OCI-LY3 (cell line): ENCODE measurements at regions not wholly inside any gene's neighbourhood (a gene's known extent, or its start where the extent isn't known, plus 50 kb on each side); places are given as distances from the start of the nearest gene placed in this dataset.

Experiments used
- H2AFZ ChIP-seq: fragments of 200-600, 300-600 bp; shearing (Covaris generic); 2 replicates; pipeline ENCODE4 v1.6.0; 2014; ENCODE audit warnings: antibody characterized with exemption, low read depth, low read length
- H3K27ac ChIP-seq: fragments of 200-600, 300-600 bp; sonication (generic); 2 replicates; pipeline ENCODE4 v1.5.1; 2014; ENCODE audit warnings: mild to moderate bottlenecking, low read length, moderate library complexity, mixed read lengths
- H3K27me3 ChIP-seq: fragments of 200-600, 300-600 bp; sonication (generic); 2 replicates; pipeline ENCODE4 v1.6.1; 2014; ENCODE audit warnings: low read depth, low read length, mixed read lengths
- H3K36me3 ChIP-seq: fragments of 200-600, 300-600 bp; sonication (generic); replicated peaks from 2 replicates; pipeline ENCODE3; 2014; ENCODE audit warnings: low read depth, low read length, mixed read lengths
- H3K4me1 ChIP-seq: fragments of 300-600, 200-600 bp; sonication (generic); 2 replicates; pipeline ENCODE4 v1.6.1; 2014; ENCODE audit warnings: low read length, mixed read lengths
- H3K4me2 ChIP-seq: fragments of 200-600, 300-600 bp; sonication (generic); 2 replicates; pipeline ENCODE4 v1.6.1; 2014; ENCODE audit warnings: low read length, mixed read lengths
- H3K4me3 ChIP-seq: fragments of 300-600, 200-600 bp; sonication (generic); 2 replicates; pipeline ENCODE4 v1.5.1; 2014; ENCODE audit warnings: antibody characterized with exemption, mild to moderate bottlenecking, low read length, moderate library complexity
- H3K79me2 ChIP-seq: fragments of 300-600, 200-600 bp; shearing (Covaris generic); 2 replicates; pipeline ENCODE4 v1.6.1; 2014; ENCODE audit warnings: mild to moderate bottlenecking, low read length, mixed read lengths
- H3K9ac ChIP-seq: fragments of 300-600, 200-600 bp; shearing (Covaris generic); 2 replicates; pipeline ENCODE4 v1.6.0; 2014; ENCODE audit warnings: mild to moderate bottlenecking, low read length, moderate library complexity
- H3K9me3 ChIP-seq: fragments of 200-600, 300-600 bp; shearing (Covaris generic); 2 replicates; pipeline ENCODE4 v1.6.1; 2014; ENCODE audit warnings: low read length, mixed read lengths; ENCODE audit not compliant: insufficient read depth
- H4K20me1 ChIP-seq: fragments of 200-600, 300-600 bp; sonication (generic); 2 replicates; pipeline ENCODE4 v1.6.1; 2016; ENCODE audit warnings: low read length, mixed read lengths; ENCODE audit not compliant: insufficient read depth
- CTCF ChIP-seq: fragments of 200-600, 300-600 bp; sonication (generic); IDR thresholded peaks from 2 replicates; pipeline ENCODE4 v1.5.1; 2014; ENCODE audit warnings: antibody characterized with exemption, low read length, low read depth
- EZH2phosphoT487 ChIP-seq: fragments of 200-600 bp; shearing (Covaris generic); IDR thresholded peaks from 2 replicates; pipeline ENCODE4 v1.6.1; 2018; ENCODE audit warnings: antibody characterized with exemption, mixed run types, low read depth

- Histone ChIP-seq H2AFZ (no peak overlapping the region), H3K4me3 (no peak overlapping the region), H3K9ac (no peak overlapping the region), H4K20me1 (no peaks in the 10 kb centered on the region), H3K4me1 (no peaks in the 10 kb centered on the region), H3K27ac (no peak overlapping the region), H3K36me3 (no peaks in the 10 kb centered on the region), H3K79me2 (no peaks in the 10 kb centered on the region), H3K9me3 (peaks cover 7% of the 10 kb centered on the region; the same call in 1 of the 2 replicates), H3K4me2 (no peak overlapping the region), H3K27me3 (no peaks in the 10 kb centered on the region)
- TF ChIP-seq CTCF (no peak), EZH2phosphoT487 (no peak)
These were observed 394.1 kb downstream of the SOX2 start for GRCh38 chr3:182105875-182106274.

- H3K4me2 ChIP-seq = no peak overlapping the region
- H3K79me2 ChIP-seq = no peaks in the 10 kb centered on the region
- H3K27ac ChIP-seq = no peak overlapping the region
- H3K4me3 ChIP-seq = no peak overlapping the region
- TF ChIP-seq CTCF (no peak), EZH2phosphoT487 (no peak)
- 0 out of 2 replicates have a peak, but pooled peaks cover 3% of the 10 kb centered on the region for H3K9me3 ChIP-seq
- no peak overlapping the region for H3K9ac ChIP-seq
- H3K36me3 ChIP-seq = no peaks in the 10 kb centered on the region
- no peak overlapping the region for H2AFZ ChIP-seq
- no peaks in the 10 kb centered on the region for H4K20me1 ChIP-seq
- no peaks in the 10 kb centered on the region for H3K27me3 ChIP-seq
- no peaks in the 10 kb centered on the region for H3K4me1 ChIP-seq
These were observed 396.6 kb downstream of the SOX2 start for GRCh38 chr3:182108371-182108770.

GRCh38 chr3:182111967-182112366, 400.2 kb downstream of the SOX2 start:
- no peak overlapping the region for H3K4me3 ChIP-seq

GRCh38 chr3:182115328-182116015, 403.7 kb downstream of the SOX2 start:
- H3K27me3 ChIP-seq = no peaks in the 10 kb centered on the region
- no peak overlapping the region for H3K9ac ChIP-seq
- H3K27ac ChIP-seq = no peak overlapping the region
- no peaks in the 10 kb centered on the region for H3K36me3 ChIP-seq
- TF ChIP-seq CTCF (no peak), EZH2phosphoT487 (no peak)
- H3K4me2 ChIP-seq = no peak overlapping the region
- H3K79me2 ChIP-seq = no peaks in the 10 kb centered on the region
- no peak overlapping the region for H3K4me3 ChIP-seq
- no peaks in the 10 kb centered on the region for H4K20me1 ChIP-seq
- H2AFZ ChIP-seq = no peak overlapping the region
- H3K4me1 ChIP-seq = no peaks in the 10 kb centered on the region
- H3K9me3 ChIP-seq = no peaks in the 10 kb centered on the region

More at GRCh38 chr3:182111967-182112366, 400.2 kb downstream of the SOX2 start:
- no peaks in the 10 kb centered on the region for H4K20me1 ChIP-seq
- no peaks in the 10 kb centered on the region for H3K79me2 ChIP-seq
- H3K27me3 ChIP-seq = no peaks in the 10 kb centered on the region
- TF ChIP-seq EZH2phosphoT487 (no peak), CTCF (no peak)
- no peaks in the 10 kb centered on the region for H3K4me1 ChIP-seq
- 0 out of 2 replicates have a peak, but pooled peaks cover 3% of the 10 kb centered on the region for H3K9me3 ChIP-seq
- no peak overlapping the region for H3K27ac ChIP-seq
- H3K36me3 ChIP-seq = no peaks in the 10 kb centered on the region
- no peak overlapping the region for H2AFZ ChIP-seq
- H3K4me2 ChIP-seq = no peak overlapping the region
- no peak overlapping the region for H3K9ac ChIP-seq
